HG03039 (cell line): ENCODE measurements at regions not wholly inside any gene's neighbourhood (a gene's known extent, or its start where the extent isn't known, plus 50 kb on each side); places are given as distances from the start of the nearest gene placed in this dataset.
"Not testable (repeated sequence)": the region's sequence is repeated elsewhere in the genome, so short reads cannot be mapped to it uniquely, and the experiment has no call there.

Experiments used
- ATAC-seq: cut with Tn5 transposase; IDR thresholded peaks from one replicate; pipeline ENCODE4 v1.9.1; 2021; ENCODE audit warnings: mild to moderate bottlenecking, moderate library complexity; ENCODE audit not compliant: unreplicated experiment

- ATAC-seq, result no peak
These were observed 383.6 kb downstream of the SLITRK1 start for GRCh38 chr13:83498481-83499190.

DNA sequence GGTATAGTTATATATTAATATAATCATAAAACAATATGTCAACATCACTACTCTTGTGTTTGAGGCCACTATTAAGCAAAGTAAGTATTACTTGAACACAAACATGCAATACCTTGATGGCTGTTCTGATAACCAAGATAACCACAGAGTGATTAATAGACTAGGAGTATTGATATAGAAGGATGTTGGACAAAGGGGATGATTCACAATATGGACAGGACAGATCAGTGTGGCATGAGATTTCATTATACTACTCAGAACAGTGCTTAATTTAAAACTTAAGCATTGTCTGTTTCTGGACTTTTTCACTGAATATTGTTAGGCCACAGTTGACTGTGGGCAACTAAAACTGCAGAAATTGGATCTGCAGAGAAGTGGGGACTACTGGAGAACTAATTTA, 384.2 kb downstream of the SLITRK1 start:
- ATAC-seq, result no peak

DNA sequence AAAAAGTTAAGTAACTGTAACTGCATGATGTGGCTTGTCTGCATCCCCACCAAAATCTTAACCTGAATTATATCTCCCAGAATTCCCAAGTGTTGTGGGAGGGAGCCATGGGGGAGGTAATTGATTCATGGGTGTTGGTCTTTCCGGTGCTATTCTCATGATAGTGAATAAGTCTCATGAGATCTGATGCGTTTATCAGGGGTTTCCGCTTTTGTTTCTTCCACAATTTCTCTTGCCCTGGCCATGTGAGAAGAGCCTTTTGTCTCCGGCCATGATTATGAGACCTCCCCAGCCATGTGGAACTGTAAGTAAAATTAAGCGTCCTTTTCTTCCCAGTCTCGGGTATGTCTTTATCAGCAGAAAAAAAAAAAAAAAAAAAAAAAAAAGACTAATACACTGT, 385.8 kb downstream of the SLITRK1 start:
- ATAC-seq, result no peak

- ATAC-seq, result no peak
These were observed 397.2 kb downstream of the SLITRK1 start for GRCh38 chr13:83485101-83485500.

DNA sequence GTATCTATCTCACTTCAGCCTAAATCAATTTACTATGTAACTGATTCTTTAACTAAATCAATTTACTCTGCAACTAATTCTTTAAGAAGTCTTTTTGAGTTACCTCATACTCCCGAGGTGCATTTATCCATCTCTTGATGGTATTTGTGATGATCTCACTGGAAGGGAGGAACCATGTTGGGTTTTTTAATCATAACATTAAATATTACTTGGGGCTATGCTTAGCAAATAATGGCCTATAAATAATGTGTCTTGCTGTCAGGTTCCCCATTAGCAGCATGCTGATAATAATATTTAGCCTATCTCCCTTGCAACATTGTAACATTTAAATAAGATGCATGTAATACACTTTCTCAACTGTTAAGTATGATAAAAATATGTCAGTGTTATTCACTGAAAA, 411.3 kb downstream of the SLITRK1 start:
- ATAC-seq, result no peak

DNA sequence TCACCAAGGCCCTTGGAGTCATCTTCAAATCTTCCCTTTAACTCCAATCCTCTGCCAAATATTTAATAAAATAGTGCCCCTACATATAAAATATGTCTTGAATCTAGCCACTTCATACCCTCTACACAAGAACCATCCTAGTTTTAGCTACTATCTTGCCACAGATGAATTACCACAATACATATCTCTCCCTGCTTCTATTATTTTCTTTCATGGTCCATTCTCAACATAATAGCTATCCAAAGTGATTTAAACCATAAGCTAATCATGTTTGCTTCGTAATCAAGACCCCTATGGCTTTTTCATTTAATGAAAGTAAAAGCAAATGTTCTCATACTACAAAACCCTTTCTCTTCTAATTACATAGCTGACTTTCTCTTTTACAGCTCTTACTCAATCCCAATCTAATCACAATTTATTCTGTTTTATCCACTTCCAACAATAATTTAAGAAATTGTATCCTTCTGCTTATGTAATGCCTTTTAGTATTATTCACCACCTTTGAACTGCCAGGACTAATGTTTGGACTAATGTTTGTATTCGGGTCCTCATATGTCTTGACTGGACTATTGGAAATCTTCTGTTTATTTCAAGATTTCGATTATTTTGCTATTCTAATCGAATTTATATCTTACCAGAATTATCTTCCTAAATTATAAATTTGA, 412.0 kb downstream of the SLITRK1 start:
- no peak for ATAC-seq

DNA sequence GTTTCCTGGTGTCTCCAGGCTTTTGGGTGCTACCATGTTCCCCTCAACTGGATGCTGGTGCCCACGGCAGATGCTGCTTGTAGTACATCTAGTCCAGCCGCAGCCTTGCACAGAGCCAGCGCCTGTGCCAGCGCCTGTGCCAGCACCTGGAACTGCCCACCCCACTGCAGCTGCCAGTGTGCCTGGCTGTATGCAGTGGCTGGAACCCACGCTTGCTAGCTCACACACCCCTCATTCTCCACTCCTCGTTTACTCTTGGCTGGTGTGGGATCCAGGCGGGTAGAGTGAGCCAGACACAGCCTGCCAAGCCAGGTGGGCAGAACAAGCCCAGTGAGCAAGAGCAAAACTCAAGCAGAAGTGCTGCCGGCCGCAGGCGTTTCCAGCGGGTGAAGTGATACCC, 428.6 kb downstream of the SLITRK1 start:
- no peak for ATAC-seq

GRCh38 chr13:83453300-83453699, 429.0 kb downstream of the SLITRK1 start:
- no peak for ATAC-seq

GRCh38 chr13:83452292-83452950, 429.9 kb downstream of the SLITRK1 start:
- no peak for ATAC-seq

DNA sequence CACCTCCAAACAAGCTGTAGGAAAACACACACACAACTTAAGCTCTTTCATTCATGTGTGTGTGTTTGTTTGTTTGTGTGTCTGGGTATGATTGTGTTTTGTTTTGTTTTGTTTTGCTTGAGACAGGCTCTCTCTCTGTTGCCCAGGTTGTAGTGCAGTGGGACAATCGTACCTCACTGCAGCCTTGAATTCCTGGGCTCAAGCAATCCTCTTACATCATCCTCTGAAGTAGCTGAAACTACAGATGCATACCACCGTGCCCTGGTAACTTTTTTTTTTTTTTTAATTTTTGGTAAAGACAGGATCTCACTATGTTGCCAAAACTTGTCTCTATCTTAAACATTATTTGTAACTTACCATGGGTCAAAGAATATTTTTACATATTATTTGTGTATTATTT, 431.7 kb downstream of the SLITRK1 start:
- ATAC-seq, result no peak

DNA sequence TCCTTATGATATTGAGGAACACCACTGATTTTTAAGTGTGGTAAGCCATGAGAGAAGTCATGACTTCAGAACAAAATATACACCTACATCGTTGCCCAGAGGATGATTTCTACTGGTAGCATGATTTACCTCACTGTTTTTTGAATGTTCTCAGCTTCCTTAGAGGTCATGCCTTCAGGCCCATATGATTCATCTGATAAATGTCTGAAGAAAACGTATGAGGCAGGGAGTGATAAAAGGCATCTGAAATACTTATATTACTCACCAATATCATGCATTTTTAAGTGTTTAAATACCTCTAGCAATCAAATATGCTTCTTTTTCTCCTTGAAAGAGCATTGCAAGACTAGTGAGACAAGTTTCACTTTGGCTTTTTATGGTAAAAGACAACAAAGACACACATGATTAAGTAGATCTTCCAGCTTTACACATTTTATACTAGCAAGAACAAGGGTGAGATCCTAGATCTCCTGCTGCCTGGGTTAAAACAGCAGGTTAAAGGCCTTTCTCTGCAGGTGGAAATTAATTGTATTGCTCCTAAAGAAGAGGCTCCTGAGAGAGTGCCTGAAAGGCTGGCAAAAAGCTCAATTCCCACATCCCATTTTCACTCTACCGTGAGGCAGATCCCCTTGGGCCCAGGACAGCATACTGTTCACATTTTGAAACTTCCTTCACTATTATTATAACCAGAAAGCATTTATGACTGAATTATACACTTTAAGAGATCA, 432.4 kb downstream of the SLITRK1 start:
- no peak for ATAC-seq

GRCh38 chr13:83440465-83440864, 441.8 kb downstream of the SLITRK1 start:
- ATAC-seq, result no peak

DNA sequence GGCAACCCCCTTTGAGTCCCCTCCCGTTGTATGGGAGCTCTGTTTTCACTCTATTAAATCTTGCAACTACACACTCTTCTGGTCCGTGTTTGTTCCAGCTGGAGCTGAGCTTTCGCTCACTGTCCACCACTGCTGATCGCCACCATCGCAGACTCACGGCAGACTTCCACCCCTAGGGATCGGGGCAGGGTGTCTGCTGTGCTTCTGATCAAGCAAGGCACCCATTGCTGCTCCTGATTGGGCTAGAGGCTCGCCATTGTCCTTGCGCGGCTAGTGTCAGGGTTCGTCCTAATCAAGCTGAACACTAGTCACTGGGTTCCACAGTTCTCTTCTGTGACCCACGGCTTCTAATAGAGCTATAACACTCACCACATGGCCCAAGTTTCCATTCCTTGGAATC, 442.8 kb downstream of the SLITRK1 start:
- not testable (repeated sequence) for ATAC-seq

GRCh38 chr13:83423861-83424260, 458.4 kb downstream of the SLITRK1 start:
- ATAC-seq, result no peak

DNA sequence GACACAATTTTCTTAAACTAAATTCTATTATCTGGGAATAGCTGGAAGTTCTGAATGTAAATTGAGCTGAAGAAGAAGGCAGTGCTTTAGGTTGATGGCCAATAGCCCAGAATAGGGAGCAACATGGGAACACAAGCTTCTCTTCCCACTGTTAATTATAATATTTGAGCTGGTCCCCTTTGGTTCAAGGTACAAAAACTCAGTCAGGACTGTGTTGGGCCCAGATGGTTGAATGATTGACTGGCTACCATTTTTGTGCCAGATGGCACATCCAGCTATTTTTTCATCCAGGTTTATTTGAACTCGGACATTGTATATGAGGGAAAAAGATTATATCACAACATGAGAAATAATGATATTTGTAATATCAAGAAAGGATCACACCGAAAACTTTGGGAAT, 458.9 kb downstream of the SLITRK1 start:
- ATAC-seq, result no peak

DNA sequence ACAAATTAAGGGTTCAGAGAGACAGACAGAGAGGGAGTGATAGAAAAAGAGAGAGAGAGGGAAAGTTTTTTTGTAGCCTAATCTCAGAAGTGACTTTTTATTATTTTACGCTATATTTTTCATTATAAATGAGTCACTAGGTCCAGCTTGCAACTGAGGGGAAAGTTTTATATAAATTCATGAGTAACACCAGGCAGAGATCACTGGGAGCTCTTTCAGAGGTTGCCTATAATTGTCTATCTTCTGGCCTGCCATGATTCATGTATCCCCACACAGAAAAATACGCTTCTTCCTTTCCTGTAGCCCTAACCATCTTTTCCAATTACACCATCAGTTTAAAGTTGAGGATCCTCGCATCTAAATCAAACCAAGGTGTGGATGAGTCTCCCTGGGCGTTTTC, 467.9 kb downstream of the SLITRK1 start:
- no peak for ATAC-seq

- no peak for ATAC-seq
These were observed 495.7 kb downstream of the SLITRK1 start for GRCh38 chr13:83386609-83387008.

DNA sequence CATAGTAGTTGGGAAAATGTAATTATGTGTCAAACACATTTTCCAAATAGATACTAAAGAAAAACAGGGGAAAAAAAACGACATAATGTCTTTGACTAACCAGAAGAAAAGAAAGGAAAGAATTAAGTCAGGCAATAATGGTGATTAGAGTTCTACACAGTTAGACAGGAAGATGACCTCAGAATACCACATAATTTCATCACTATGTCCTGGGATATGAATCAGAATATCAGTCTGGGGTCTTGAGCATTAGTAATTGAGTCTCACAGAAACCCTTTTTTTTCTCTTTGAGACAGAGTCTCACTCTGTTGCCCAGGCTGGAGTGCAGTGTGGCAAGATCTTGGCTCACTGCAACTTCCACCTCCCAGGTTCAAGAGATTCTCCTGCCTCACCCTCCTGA, 503.4 kb downstream of the SLITRK1 start:
- ATAC-seq, result no peak

DNA sequence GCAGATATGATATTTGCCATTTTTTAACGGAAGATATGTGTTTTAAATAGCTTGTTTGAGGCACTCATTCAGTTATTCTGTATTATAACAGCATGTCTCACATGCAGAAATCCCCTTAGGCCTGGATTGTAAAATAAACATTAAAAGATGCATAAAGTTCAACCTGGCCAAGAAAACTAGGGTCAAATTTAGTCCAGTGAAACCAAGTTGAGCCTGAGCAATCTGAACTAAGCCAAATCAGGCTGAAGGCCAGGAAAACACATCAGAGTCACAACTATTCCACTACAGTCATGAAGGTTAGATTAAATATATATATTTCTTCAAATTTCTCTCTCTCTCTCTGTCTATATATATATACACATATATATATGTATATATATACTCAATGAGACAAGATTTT, 504.8 kb downstream of the SLITRK1 start:
- no peak for ATAC-seq

GRCh38 chr13:83372786-83373185, 509.5 kb downstream of the SLITRK1 start:
- no peak for ATAC-seq

- no peak for ATAC-seq
These were observed 516.6 kb downstream of the SLITRK1 start for GRCh38 chr13:83365723-83366122.

DNA sequence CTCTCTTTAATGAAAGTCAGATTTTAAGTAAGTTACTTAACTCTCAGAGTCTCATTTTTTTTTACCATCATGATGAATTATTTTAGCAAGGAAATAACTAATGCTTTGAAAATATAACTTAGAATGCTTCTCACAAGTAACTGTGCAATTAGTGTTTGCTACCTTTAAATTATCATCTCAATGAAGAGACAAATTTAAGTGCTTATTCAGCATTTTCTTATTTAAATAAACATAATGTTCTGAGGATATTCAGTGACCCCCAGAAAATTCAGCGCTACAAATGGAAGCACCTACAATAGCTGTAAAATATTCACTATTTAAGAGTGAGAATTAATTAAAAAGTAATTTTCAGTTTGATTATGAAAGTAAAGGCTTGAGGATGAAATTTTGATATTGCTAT, 527.2 kb downstream of the SLITRK1 start:
- ATAC-seq, result no peak
